Calu3 (cell line): ENCODE measurements at regions not wholly inside any gene's neighbourhood (a gene's known extent, or its start where the extent isn't known, plus 50 kb on each side); places are given as distances from the start of the nearest gene placed in this dataset.

Experiments
- BruUV-seq: library from RNA; stranded (reverse); fragments of 400-500 nt; replicated peaks from 2 replicates; lab custom pipeline; 2021; lab: Mats Ljungman, UMichigan
- CTCF ChIA-PET: fragments of 300-600 bp; sonication (Branson Sonifier 250); formaldehyde crosslinking; loops from one replicate; lab custom pipeline; 2022; ENCODE audit warnings: antibody characterized with exemption; lab: Charles Lee
- DNase-seq: peaks from one replicate; pipeline ENCODE4 v3.0.0; 2022
- H3K27ac Mint-ChIP-seq: one replicate; pipeline ENCODE4 v1.8.0; 2022; ENCODE audit warnings: mixed read lengths; ENCODE audit not compliant: unreplicated experiment
- H3K27me3 Mint-ChIP-seq: one replicate; pipeline ENCODE4 v1.8.0; 2022; ENCODE audit warnings: mixed read lengths; ENCODE audit not compliant: unreplicated experiment
- H3K36me3 Mint-ChIP-seq: one replicate; pipeline ENCODE4 v1.8.0; 2022; ENCODE audit warnings: mild to moderate bottlenecking, moderate library complexity, mixed read lengths; ENCODE audit not compliant: insufficient read depth, unreplicated experiment
- H3K4me1 Mint-ChIP-seq: one replicate; pipeline ENCODE4 v1.8.0; 2022; ENCODE audit warnings: mild to moderate bottlenecking, low read depth, mixed read lengths; ENCODE audit not compliant: unreplicated experiment
- H3K4me3 Mint-ChIP-seq: one replicate; pipeline ENCODE4 v1.8.0; 2022; ENCODE audit warnings: mild to moderate bottlenecking, low read depth, moderate library complexity, mixed read lengths; ENCODE audit not compliant: unreplicated experiment
- H3K9me3 Mint-ChIP-seq: one replicate; pipeline ENCODE4 v1.8.0; 2022; ENCODE audit warnings: low read depth, mixed read lengths; ENCODE audit not compliant: unreplicated experiment
- CTCF ChIP-seq: fragments of 200-600 bp; IDR thresholded peaks from one replicate; pipeline ENCODE4 v1.8.0; 2022; ENCODE audit warnings: antibody characterized with exemption; ENCODE audit not compliant: unreplicated experiment
- intact Hi-C: fragments of 100-400 bp; cut with micrococcal nuclease; formaldehyde crosslinking; loops from one replicate; pipeline ENCODE4 v1.10.0; 2022; ENCODE audit not compliant: unreplicated experiment

GRCh38 chr2:67836866-67837265 lies 225.9 kb downstream of the C1D start:
- TF ChIP-seq CTCF, result no peak
- no TSS peak for BruUV-seq
- intact Hi-C loops, result no loop called here
- no peak overlapping the region for H3K4me3 Mint-ChIP-seq
- H3K4me1 Mint-ChIP-seq, result peaks cover 9% of the 10 kb centered on the region
- CTCF ChIA-PET, result interaction anchor here (0.6 kb wide), 2 partner anchors 103 to 1398 kb away, joined by 3 to 5 read pairs; no protein-coding TSS in a partner anchor
- no peaks in the 10 kb centered on the region for H3K36me3 Mint-ChIP-seq
- H3K9me3 Mint-ChIP-seq, result no peaks in the 10 kb centered on the region
- H3K27ac Mint-ChIP-seq, result no peak overlapping the region
- no peaks in the 10 kb centered on the region for H3K27me3 Mint-ChIP-seq
- DNase-seq, result no peak

- Mint-ChIP-seq H3K27me3 (no peaks in the 10 kb centered on the region), H3K27ac (no peak overlapping the region), H3K4me1 (peaks cover 9% of the 10 kb centered on the region), H3K4me3 (no peak overlapping the region), H3K9me3 (no peaks in the 10 kb centered on the region), H3K36me3 (no peaks in the 10 kb centered on the region)
- no TSS peak for BruUV-seq
- CTCF ChIA-PET, result interaction anchor here (0.6 kb wide), 1 partner anchor 58 kb away, joined by 4 read pairs; no protein-coding TSS in a partner anchor
- DNase-seq, result no peak
- no peak for TF ChIP-seq CTCF
- intact Hi-C loops, result no loop called here
Observed at GRCh38 chr2:67838205-67838604, 224.6 kb downstream of the C1D start.

GRCh38 chr2:67839242-67839641 lies 223.6 kb downstream of the C1D start:
- no peak for DNase-seq
- Mint-ChIP-seq H3K36me3 (peaks cover 5% of the 10 kb centered on the region), H3K9me3 (no peaks in the 10 kb centered on the region), H3K27ac (no peak overlapping the region), H3K27me3 (no peaks in the 10 kb centered on the region), H3K4me3 (no peak overlapping the region), H3K4me1 (peaks cover 9% of the 10 kb centered on the region)
- CTCF ChIA-PET, result interaction anchor here (0.7 kb wide), 1 partner anchor 67 kb away, joined by 3 read pairs; no protein-coding TSS in a partner anchor
- no TSS peak for BruUV-seq
- intact Hi-C loops, result no loop called here
- TF ChIP-seq CTCF, result no peak

GRCh38 chr2:67839668-67840067 lies 223.1 kb downstream of the C1D start:
- Mint-ChIP-seq H3K4me3 (no peak overlapping the region), H3K4me1 (peaks cover 9% of the 10 kb centered on the region), H3K27me3 (no peaks in the 10 kb centered on the region), H3K9me3 (no peaks in the 10 kb centered on the region), H3K36me3 (peaks cover 5% of the 10 kb centered on the region), H3K27ac (no peak overlapping the region)
- no peak for DNase-seq
- no peak for TF ChIP-seq CTCF
- intact Hi-C loops, result loop anchor here (1.0 to 10.0 kb wide), 6 partner anchors 106 to 1265 kb away; no protein-coding TSS in a partner anchor
- CTCF ChIA-PET, result interaction anchor here (0.7 to 1.6 kb wide), 2 partner anchors 67 to 106 kb away, joined by 3 to 18 read pairs; no protein-coding TSS in a partner anchor
- BruUV-seq, result no TSS peak
